GM13977 (cell line): ENCODE measurements at regions not wholly inside any gene's neighbourhood (a gene's known extent, or its start where the extent isn't known, plus 50 kb on each side); places are given as distances from the start of the nearest gene placed in this dataset.

ENCODE experiments used
- DNase-seq: peaks from one replicate; pipeline ENCODE4 v3.0.0; 2012; ENCODE audit warnings: low spot score
- in situ Hi-C: fragments of 300-500 bp; cut with MboI; formaldehyde crosslinking; loops from one replicate; pipeline ENCODE4 v1.12.0; 2022; ENCODE audit warnings: low sequenced_read_pairs, low pct_unique_long_range_greater_than_20kb, mixed read lengths, inconsistent platforms; ENCODE audit not compliant: unreplicated experiment
- TF ChIP-seq, protein P1 (sequence below): IDR thresholded peaks from 2 replicates; pipeline ENCODE4 v1.5.1; 2012; ENCODE audit warnings: mild to moderate bottlenecking, control low read depth; ENCODE audit not compliant: insufficient read depth; ENCODE audit errors: extremely low read depth, missing control alignments

DNA sequence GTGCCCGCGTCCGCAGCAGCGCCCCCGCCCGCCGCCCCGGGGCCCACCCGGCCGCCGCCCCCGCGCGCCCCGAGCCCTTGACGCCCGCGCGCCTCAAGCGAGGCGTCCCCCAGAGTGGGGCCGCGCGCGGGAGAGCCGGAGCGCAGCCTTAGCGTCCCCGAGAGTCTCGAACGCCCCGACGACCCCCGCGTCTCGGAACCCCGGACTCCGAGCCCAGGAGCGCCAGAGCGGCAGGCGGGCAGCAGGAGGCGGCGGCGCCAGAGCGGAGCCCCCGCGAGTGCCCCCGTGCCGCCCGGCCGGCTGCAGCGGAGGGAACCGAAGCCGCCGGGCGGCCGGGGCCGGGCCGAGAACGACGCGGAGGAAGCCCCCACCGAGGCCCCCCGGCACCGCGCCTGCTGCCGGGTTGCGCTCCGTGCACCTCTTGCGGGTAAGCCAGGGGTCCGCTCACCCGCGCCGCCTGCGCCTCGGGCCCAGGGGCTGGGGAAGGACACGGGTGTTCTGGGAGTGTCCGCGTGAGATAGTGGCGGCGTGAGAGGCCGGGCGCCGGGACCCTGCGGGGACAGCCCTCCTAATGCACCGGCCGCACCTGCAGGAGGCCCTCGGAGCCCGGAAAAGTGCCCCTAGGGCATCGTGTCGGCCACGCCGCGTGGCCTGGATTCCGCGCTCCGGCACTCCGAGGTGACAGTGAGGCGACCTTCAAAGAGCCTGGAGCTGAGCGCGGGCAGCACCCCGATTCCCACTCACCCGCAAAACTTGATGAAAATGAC is 52.0 kb upstream of the ULK4 start:
- DNase-seq: peak; percentile 42
- in situ Hi-C loops: no loop called here
- TF ChIP-seq, protein P1, sequence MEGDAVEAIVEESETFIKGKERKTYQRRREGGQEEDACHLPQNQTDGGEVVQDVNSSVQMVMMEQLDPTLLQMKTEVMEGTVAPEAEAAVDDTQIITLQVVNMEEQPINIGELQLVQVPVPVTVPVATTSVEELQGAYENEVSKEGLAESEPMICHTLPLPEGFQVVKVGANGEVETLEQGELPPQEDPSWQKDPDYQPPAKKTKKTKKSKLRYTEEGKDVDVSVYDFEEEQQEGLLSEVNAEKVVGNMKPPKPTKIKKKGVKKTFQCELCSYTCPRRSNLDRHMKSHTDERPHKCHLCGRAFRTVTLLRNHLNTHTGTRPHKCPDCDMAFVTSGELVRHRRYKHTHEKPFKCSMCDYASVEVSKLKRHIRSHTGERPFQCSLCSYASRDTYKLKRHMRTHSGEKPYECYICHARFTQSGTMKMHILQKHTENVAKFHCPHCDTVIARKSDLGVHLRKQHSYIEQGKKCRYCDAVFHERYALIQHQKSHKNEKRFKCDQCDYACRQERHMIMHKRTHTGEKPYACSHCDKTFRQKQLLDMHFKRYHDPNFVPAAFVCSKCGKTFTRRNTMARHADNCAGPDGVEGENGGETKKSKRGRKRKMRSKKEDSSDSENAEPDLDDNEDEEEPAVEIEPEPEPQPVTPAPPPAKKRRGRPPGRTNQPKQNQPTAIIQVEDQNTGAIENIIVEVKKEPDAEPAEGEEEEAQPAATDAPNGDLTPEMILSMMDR: peak; percentile 20

DNA sequence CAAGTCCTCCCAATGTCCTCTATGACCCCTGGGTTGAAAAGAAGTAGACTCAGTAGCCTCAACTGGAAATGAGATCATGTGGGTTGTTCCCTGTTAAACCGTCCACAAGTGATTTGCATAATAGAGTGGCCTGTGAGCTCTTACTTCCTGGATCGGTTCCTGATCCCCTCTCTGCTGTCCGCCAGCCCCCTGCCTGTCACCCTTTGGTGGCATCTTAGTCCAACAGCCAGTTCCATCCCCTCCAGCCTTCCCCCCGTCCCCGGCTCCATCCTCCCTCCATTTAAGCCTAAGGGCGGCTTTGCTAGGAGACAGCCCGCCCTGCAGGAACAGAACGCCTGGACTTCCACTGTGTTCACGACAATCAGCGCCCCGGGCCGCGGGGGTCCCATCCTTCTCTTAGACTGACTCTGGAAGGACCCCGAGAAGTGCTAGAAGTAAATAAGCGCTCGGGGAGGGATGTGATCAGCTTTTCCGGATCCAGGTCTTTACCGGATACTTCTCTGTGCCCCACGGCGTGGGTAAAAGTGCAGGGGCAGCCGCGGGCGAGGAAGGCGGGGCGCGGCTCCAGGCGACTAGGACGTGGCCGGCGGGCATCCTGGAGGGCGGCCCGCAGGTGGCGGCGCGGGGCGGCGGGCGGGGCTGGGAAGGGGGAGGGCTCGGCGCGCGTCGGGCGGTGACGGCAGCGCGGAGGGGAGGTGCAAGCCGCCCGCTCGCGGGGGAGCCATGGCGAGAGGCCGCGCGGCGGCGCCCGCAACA is 51.2 kb upstream of the ULK4 start:
- DNase-seq: peak; percentile 94
- in situ Hi-C loops: no loop called here
- TF ChIP-seq, protein P1: peak; percentile 38

- in situ Hi-C loops: no loop called here
- no peak for DNase-seq
- TF ChIP-seq, protein P1: no peak
These were observed 50.6 kb upstream of the ULK4 start for GRCh38 chr3:42012383-42012934.
